NCI-H187 treated with DMSO at 0.1 percent for 48 hours (cell line): ENCODE measurements at regions not wholly inside any gene's neighbourhood (a gene's known extent, or its start where the extent isn't known, plus 50 kb on each side); places are given as distances from the start of the nearest gene placed in this dataset.
"Not testable (repeated sequence)": the region's sequence is repeated elsewhere in the genome, so short reads cannot be mapped to it uniquely, and the experiment has no call there.

Experiments
- DNase-seq: peaks from one replicate; lab custom pipeline; 2025; lab: John Stamatoyannopoulos, UW

DNA sequence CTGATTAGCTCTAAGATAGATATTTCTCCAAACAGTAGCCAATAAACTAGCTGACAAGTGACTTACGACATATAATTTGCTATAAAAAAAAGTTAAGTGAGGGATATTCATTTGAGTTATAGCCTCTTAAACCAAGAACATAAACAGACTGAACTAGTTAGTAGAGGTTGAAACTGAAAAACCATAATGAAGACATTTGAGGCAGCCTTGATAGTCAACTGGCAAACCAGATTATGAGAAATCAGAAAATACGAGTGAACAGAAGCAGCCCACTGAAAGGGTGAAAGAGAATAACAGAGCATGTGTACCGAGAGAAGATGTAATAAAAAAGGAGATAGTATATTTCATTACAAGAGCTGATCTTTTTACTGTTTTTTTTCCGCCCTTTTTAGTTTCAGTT, 698.1 kb upstream of the SETBP1 start:
- DNase-seq = no peak

DNA sequence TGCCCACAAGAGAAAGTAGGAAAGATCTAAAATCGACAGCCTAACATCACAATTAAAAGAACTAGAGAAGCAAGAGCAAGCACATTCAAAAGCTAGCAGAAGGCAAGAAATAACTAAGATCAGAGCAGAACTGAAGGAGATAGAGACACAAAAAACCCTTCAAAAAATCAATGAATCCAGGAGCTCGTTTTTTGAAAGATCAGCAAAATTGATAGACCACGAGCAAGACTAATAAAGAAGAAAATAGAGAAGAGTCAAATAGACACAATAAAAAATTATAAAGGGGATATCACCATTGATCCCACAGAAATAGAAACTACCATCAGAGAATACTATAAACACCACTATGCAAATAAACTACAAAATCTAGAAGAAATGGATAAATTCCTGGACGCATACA, 693.6 kb upstream of the SETBP1 start:
- DNase-seq = not testable (repeated sequence)

DNA sequence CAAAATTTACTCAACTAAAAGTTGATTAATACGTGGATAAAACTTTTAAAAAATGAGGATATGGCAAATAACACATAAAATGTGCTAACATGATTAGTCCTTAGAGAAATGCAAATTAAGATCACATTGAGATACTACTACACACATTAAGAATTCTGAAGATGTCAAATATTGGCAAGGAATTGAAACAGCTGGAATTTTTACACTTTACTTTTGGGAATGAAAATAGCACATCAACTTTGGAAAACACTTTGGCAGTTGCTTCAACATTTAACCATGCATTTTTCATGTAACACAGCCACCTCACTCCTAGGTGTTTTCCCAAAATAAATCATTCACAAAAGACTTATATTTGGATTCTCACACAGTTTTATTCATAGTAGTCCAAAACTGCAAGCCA, 687.9 kb upstream of the SETBP1 start:
- DNase-seq = no peak

DNA sequence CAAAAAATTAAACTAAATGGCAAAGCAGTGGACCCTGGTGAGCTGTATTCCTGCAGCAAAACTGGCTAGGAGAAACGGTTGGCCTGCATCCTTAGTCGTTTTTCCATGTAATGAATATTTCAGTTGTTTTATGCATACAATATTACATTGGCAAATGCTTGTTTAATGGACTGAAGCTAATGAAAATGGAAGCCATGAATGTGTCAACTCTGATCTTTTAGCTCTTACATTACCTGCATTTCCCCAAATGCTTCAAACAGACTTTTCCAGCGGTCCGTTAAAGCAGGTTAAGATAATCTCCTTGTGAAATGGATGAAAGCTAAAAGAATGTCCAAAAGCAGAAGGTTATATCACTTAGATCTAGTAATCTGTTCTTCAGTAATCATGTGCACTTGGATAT, 686.3 kb upstream of the SETBP1 start:
- no peak for DNase-seq

DNA sequence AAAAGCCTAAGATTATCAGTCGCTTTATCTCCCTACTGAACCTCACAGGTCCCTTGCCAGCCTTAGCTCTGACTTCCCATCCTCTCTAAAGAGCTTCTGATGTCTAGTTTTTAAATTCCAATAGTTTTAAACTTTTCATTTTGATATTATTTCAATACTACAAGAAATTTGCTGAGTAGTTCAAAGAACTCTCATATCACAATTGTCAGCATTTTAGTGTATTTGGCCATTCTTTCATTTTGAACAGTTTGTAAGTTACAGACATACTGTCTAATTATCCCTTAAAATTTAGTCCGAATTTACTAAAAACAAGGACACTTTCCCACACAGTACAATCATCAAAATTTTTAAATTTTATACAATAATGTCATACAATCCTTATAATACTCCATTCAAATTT, 666.8 kb upstream of the SETBP1 start:
- no peak for DNase-seq

DNA sequence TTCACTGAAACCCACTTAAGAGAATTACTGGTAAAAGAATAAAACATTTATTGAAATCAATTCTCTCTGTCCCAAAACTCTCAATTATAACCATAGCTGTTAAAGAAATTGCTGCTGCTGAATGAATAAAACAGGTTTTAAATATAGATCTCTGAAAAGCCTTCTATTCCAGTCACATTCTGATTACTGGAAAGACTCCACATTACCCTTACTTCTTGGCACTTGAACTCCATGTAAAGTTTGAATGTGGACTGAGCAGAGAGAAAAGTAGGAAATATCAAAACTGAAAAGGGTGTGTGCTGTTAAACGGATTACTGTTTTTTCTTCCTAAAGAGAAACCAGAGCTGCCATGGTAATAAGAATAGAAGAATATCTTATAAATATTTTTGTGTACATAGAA, 655.3 kb upstream of the SETBP1 start:
- no peak for DNase-seq

DNA sequence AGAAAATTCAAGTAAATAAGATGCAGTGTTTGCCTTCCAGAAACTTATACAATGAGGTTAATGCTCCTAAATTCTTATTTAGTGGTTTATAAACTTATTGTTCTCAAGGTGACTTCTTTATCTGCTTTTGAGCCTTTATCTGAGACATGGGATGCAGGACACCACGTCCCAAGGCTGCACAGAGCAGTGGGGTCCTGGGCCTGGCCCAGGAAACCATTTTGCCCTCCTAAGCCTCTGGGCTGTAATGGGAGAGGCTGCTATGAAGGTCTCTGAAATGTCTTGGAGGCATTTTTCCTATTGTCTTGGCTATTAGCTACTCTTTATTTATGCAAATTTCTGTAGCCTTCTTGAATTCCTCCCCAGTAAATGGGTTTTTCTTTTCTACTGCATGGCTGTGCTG, 652.6 kb upstream of the SETBP1 start:
- no peak for DNase-seq

DNA sequence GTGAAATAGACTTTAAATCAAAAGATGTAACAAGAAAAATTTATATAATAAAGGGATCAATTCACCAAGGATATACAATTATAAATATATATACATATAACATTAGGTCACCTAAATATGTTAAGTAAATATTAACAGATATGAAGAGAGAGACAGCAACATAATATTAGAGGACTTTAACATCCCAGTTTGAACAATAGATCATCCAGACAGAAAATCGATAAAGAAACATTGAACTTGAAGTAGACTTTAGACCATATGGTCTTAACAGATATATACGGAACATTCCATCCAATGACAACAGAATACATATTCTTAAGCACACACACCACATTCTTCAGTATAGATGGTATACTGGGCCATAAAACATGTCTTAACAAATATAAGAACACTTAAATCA, 649.6 kb upstream of the SETBP1 start:
- no peak for DNase-seq

DNA sequence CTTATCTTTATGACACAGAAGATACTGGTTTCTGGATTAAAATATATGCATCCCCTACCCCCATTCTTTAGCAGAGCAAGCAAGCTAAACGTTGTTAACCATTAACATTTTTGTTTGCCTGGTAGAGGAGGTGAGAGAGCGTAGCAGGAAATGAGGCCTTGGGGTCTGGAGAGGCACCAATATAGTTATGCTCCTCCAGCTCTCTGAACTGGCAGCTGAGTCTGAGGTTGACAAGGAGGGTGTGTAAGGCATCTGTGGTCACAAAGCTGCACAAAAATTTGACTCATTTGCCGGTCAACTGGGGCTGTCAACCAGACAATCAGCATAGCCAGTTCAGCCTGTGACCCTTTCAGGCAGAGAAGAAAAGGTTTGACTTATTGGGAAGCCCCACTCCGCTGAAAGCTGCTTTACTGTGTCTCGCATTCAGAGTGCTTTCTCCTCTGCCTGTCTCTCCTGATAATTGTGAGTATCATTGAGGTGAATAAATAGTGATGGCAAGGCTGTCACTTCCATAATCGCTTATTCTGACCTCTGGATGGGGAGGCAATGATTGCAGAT, 647.5 kb upstream of the SETBP1 start:
- DNase-seq = no peak

DNA sequence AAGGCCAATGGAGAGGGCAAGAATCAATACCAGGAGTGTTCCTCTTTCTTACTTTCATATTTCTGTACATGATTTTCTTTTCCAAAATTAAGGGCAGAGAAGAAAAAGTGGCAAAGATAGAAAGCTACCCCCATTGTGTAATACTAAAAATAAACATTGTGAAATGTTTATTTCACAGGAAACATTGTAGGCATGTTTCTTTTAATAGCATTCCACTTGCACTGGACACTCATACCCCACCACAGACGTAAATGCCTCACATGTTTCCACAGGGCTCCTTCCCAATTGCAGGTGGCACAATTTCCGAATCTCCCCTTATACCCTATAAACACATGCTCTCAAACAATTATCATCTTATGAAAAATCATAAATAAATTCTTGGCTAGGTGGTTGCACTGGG, 645.1 kb upstream of the SETBP1 start:
- DNase-seq = no peak

DNA sequence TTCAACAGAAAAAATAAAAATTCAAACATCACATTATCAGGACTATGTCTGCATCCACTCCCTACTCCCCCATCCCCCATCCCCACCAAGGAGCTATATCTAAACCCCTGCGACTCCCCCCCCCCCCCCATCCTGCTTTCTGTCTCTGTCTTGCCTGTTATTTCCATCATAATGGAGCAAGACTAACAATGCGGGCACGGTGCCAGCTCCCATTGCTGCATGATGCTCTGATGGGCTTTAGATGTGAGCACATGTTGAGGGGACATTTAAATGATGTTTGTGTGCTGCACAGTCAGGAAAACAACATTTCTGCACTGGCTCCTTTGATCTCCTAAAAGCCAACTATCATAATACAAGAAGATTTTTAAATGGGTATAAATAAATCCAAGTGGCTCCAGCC, 644.2 kb upstream of the SETBP1 start:
- no peak for DNase-seq

DNA sequence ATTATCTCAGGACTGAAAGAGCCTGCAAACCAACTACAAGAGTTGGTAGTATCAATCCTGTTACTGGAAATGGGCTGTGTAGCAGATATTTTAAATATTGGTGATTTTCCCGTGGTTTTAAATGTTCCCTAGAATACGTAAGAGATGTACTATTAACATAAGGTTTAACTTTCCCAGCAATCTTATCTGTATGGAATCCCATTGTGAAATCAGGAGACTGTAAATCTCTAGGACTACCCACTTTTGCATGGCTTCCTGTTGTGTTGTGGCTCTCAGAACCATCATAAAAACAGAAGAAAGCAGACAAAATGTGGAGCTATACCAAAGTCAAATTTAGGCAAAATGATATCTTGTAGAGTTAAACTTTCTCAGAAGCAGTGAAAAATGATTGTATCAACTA, 641.5 kb upstream of the SETBP1 start:
- DNase-seq = no peak

DNA sequence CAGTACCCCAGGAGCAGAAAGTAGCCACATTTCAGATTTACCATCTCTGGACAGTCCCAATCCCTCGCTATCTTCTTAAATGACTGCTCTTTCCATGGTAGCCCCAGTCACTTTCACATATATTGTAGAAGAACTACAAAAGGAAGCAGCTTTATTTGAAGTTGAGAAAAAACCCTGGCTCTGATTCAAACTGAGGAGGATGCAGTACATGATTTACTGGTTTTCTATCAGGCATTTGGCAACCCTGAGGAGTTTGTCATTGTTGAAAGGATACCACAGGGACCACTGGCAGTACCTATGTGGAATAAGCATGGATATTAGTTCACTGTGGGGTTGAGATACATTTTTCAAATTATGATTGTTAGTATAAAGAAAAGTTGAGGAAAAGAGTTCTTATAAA, 640.9 kb upstream of the SETBP1 start:
- no peak for DNase-seq

DNA sequence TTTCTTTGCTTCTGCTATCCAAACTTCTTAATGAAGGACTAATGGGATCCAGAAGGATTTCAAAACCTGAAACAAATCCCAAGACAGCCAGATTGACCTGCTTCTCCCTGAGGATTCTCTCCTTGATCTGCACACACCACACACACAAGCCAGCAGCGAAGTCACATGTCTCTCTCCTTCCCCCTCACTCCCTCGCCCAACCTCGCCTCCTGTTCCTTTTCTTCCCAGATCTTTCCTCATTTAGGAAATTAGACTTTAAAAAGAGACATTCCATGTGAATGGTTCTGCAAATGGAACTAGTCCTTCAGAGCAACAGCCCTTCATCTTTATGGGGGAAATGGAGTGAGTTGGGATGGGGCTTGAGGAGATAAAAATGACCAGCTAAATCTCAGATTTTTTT, 639.1 kb upstream of the SETBP1 start:
- DNase-seq = no peak

DNA sequence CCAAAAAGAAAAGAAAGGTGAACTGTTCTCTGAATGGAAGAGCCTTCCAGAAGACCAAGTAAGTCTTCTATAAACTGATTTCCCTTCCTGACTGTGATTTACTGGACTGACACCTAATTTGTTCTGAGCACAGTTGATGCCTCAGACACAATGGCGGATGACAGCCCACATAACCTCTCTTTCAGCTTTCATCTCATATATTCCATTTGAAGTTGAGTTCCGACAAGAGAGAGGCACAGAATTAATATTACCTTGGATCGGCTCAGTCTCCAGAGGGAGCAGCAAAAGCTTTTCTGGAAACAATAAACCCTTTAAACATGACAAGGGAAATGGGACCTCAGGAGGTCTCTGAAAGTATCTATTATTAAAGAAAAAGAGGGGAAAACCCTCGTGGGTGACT, 638.7 kb upstream of the SETBP1 start:
- DNase-seq = no peak

DNA sequence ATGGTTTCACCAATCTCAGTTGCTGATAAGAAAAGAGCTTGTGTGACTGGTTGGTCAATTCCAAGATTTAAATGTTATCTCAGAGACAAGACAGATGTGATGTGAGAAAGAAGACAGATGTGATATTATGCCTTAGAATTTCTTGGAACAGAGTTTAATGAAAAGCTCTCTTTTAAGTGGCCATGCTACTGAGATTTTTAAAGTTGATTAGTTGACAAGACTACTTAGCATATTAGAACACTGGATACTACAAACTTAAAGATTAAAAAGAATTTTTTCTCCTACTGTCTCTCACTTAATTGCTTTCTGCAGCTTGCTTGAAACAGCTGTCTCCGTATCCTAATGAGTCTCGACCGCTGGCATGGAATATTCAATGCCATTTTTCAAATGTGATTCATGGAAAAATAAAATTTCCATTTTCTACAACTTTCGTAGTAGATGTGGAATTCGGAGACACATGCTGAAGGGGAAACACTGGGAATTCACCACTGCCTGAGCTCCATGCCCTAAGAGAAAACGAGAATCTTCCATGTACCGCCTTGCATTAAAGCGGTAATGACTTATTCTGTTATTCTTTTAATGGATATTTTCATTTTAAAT, 634.2 kb upstream of the SETBP1 start:
- no peak for DNase-seq

DNA sequence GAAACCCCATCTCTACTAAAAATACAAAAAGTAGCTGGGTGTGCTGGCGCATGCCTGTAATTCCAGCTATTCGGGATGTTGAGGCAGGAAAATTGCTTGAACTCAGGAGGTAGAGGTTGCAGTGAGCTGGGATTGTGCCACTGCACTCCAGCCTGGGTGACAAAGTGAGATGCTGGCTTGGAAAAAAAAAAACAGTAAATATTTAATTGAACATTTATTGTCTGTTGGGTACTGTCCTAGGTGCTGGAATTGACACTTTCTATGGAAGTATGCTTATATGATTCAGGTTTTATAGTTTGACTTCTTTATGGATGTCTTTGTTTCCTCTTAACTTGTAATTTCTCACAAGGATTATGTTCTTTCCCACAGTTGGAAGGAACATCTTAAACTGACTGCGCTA, 633.1 kb upstream of the SETBP1 start:
- DNase-seq = no peak

DNA sequence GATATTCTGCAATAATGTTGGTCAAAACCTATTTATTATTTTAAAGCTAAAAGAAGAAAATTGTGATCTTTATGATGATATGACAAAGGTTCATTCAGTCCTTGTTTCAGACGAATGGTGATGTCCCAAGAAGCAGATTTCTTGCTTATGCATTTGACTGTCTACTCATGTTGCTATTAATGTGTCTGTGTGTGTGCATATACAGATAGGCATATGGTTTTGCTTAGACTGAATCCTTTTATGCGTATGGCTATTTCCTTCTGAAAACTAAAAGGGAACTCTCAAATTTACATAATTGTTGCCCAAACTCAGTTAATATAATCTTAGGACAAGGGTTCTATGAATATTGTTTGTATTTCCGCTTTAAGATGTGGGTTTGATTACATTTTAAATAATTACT, 632.3 kb upstream of the SETBP1 start:
- DNase-seq = no peak

DNA sequence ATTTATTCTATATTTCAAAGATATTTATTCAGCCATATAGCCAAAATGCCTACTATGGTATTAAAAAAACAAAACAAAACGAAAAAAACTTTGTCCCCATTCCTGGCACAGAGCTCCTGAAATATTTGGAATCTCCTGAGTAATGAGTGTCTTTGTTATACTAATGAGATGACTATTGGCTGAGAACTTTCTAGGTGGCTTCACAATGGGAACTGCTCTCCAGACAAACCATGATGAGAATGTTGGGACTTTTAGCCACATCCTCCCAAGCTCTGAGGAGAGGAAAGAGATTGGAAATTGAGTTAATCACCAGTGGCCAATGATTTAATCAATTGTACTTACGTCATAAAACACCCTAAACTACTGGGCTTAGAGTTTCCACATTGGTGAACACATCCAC, 631.8 kb upstream of the SETBP1 start:
- DNase-seq = no peak

DNA sequence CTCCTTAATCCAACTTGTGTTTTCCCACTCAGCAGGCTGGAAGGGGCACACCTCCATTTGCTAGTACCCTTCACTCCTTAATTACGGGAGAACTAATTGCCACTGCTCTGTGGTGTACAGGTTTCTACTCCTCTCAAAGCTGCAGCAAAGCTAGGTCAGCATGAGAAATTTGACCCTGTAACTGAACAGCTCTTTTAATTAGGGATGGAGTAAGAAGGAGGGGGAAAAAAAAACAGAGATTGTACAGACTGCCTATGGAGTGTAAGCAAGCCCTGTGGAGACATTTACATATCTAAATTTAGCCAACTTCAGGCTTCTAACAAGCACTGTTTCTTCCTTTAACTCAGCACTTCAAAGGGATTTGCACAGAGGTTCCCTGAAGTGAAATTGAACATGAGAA, 629.7 kb upstream of the SETBP1 start:
- DNase-seq = no peak

DNA sequence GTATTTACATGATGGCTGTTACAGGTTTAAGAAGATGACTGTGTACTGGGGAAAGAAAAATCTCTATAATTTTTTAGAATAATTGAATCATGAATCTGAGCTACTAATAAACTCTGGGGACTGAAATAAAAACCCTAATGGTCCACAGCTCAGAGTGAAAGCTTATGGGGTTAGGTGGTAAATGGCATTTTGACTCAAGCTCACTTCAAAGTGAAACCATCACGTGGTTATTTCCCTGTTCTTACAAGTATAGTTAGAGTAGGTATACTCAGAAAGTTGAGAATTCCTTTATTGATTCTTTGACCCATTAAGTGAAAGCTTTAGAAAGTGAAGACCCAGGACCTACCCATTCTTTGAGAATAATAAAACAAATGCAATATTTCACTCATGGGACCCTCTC, 626.2 kb upstream of the SETBP1 start:
- DNase-seq = no peak

DNA sequence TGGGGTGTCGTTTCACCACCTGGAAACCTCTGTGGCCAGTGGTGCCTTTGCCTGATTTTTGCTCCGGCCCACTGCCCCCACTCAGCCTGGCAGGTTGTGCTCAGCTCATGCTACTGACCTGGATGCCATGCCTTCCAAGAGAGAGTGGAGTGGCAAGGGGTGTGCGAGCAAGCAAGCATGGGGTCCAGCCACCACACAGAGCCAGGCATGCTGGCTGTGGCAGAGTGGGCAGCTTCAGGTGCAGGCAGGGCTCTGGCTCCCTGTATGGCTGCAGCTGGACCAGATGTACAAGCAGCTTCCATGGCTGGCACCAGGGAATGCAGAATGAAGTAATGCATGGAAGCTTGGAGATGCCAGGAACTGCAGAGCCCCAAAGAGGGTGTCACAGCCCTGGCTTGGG, 620.5 kb upstream of the SETBP1 start:
- no peak for DNase-seq

DNA sequence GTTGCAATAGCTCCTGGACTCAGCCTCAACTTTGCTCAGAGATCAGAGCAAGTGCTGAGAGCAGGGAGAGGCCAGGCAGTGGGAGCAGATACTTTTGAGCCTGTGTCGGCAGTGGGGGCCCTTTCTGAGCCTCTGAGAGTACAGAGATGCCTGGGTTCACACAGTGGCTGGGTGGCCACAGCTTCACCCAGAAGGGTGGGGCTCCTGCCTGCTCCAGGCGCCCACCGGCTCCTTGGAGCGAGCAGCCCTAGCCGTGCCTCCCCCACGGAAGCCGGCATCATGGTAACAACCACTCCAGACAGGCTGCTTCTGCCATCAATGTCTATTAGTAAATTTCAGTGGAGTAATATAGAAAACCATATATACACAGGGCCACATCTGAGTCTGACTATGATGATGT, 619.2 kb upstream of the SETBP1 start:
- DNase-seq = no peak

DNA sequence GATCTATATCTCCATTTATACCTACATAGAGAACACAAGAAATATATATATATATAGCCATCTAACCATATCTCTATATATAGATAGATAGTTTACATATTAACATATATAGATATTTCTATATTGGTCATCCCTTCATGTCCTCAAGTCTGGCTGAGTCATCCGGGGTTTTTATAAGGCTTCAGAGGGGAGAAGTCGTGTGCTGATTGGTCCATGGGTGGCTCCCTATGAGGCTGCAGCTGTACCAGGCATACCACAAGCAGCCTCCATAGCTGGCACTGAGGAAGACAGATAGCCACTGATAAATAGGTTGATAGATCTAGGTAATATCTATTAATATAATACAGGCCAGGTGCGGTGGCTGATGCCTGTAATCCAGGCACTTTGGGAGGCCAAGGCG, 618.3 kb upstream of the SETBP1 start:
- DNase-seq = no peak

DNA sequence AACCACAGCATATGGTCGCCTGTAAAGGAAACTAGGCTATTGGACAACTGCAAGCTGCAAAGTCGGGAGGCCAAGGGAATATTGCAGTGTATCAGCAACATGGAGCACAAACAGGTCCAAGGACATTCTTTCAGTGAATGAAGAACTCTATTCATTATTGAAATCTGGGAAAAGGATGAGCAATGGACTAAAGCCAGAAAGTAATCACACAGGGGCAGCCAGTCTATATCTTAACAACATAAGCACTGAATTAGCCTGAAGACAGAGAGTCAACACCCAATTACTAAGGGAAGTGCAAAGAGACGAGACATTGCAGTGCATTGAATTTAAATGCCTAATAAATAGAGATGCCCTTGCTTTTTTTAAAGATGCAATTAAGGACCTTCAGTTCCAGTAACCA, 615.5 kb upstream of the SETBP1 start:
- DNase-seq = no peak
